ENCODE measurements at regions not wholly inside any gene's neighbourhood (a gene's known extent, or its start where the extent isn't known, plus 50 kb on each side); places are given as distances from the start of the nearest gene placed in this dataset.

DNA sequence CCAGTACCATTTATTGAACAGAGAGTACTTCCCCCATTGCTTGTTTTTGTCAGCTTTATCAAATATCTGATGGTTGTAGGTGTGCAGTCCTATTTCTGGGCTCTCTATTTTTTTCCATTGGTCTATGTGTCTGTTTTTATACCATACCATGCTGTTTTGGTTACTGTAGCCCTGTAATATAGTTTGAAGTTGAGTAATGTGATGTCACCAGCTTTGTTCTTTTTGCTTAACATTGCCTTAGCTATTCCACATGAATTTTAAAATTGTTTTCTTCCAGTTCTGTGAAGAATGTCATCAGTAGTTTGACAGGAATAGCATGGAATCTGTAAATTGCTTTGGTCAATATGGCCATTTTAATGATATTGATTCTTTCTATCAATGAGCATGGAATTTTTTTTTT is 140.5 kb upstream of the RHOBTB1 start:
- TF ChIP-seq, protein P1, sequence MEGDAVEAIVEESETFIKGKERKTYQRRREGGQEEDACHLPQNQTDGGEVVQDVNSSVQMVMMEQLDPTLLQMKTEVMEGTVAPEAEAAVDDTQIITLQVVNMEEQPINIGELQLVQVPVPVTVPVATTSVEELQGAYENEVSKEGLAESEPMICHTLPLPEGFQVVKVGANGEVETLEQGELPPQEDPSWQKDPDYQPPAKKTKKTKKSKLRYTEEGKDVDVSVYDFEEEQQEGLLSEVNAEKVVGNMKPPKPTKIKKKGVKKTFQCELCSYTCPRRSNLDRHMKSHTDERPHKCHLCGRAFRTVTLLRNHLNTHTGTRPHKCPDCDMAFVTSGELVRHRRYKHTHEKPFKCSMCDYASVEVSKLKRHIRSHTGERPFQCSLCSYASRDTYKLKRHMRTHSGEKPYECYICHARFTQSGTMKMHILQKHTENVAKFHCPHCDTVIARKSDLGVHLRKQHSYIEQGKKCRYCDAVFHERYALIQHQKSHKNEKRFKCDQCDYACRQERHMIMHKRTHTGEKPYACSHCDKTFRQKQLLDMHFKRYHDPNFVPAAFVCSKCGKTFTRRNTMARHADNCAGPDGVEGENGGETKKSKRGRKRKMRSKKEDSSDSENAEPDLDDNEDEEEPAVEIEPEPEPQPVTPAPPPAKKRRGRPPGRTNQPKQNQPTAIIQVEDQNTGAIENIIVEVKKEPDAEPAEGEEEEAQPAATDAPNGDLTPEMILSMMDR (IDR thresholded peaks at IDR 0.05), result no peak
- no peak for TF ChIP-seq POLR2AphosphoS5 (IDR thresholded peaks at IDR 0.05; ENCODE audit: insufficient read depth in 1 of 2, low read depth in 1 of 2)
- TF ChIP-seq POLR2A (IDR thresholded peaks at IDR 0.05), result no peak

Data from vagina (tissue), 2 donors.